Calu3 (cell line): ENCODE measurements at regions not wholly inside any gene's neighbourhood (a gene's known extent, or its start where the extent isn't known, plus 50 kb on each side); places are given as distances from the start of the nearest gene placed in this dataset.

Experiments
- BruUV-seq: library from RNA; stranded (reverse); fragments of 400-500 nt; replicated peaks from 2 replicates; lab custom pipeline; 2021; lab: Mats Ljungman, UMichigan
- CTCF ChIA-PET: fragments of 300-600 bp; sonication (Branson Sonifier 250); formaldehyde crosslinking; loops from one replicate; lab custom pipeline; 2022; ENCODE audit warnings: antibody characterized with exemption; lab: Charles Lee
- DNase-seq: peaks from one replicate; pipeline ENCODE4 v3.0.0; 2022
- H3K27ac Mint-ChIP-seq: one replicate; pipeline ENCODE4 v1.8.0; 2022; ENCODE audit warnings: mixed read lengths; ENCODE audit not compliant: unreplicated experiment
- H3K27me3 Mint-ChIP-seq: one replicate; pipeline ENCODE4 v1.8.0; 2022; ENCODE audit warnings: mixed read lengths; ENCODE audit not compliant: unreplicated experiment
- H3K36me3 Mint-ChIP-seq: one replicate; pipeline ENCODE4 v1.8.0; 2022; ENCODE audit warnings: mild to moderate bottlenecking, moderate library complexity, mixed read lengths; ENCODE audit not compliant: insufficient read depth, unreplicated experiment
- H3K4me1 Mint-ChIP-seq: one replicate; pipeline ENCODE4 v1.8.0; 2022; ENCODE audit warnings: mild to moderate bottlenecking, low read depth, mixed read lengths; ENCODE audit not compliant: unreplicated experiment
- H3K4me3 Mint-ChIP-seq: one replicate; pipeline ENCODE4 v1.8.0; 2022; ENCODE audit warnings: mild to moderate bottlenecking, low read depth, moderate library complexity, mixed read lengths; ENCODE audit not compliant: unreplicated experiment
- H3K9me3 Mint-ChIP-seq: one replicate; pipeline ENCODE4 v1.8.0; 2022; ENCODE audit warnings: low read depth, mixed read lengths; ENCODE audit not compliant: unreplicated experiment
- intact Hi-C: fragments of 100-400 bp; cut with micrococcal nuclease; formaldehyde crosslinking; loops from one replicate; pipeline ENCODE4 v1.10.0; 2022; ENCODE audit not compliant: unreplicated experiment
- TF ChIP-seq, protein P1 (sequence below): fragments of 200-600 bp; IDR thresholded peaks from one replicate; pipeline ENCODE4 v1.8.0; 2022; ENCODE audit warnings: antibody characterized with exemption; ENCODE audit not compliant: unreplicated experiment

DNA sequence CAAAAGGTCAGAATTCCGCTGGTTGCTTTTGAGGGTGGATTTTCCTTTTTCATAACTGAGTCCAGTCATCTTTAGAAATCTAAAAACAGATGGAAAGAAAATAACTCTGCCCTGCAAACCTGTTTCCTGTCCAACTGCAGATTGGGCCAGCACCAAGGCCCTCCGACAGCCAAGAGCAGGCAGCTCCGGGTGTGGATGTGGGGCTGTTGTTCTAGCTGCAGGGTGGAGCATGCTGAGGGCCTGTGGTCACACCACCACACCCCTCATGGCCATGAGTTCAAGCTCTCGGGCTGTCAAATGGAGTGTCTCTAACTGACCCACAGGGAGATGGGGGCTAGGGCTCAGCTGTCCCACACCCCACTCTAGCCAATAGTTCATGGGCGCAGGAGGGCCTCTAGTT lies 69.3 kb upstream of the BZW1 start:
- no TSS peak for BruUV-seq
- DNase-seq, result no peak
- Mint-ChIP-seq H3K9me3 (no peaks in the 10 kb centered on the region), H3K4me3 (no peak overlapping the region), H3K4me1 (peaks cover 17% of the 10 kb centered on the region), H3K27me3 (no peaks in the 10 kb centered on the region), H3K27ac (no peak overlapping the region), H3K36me3 (no peaks in the 10 kb centered on the region)
- TF ChIP-seq, protein P1, sequence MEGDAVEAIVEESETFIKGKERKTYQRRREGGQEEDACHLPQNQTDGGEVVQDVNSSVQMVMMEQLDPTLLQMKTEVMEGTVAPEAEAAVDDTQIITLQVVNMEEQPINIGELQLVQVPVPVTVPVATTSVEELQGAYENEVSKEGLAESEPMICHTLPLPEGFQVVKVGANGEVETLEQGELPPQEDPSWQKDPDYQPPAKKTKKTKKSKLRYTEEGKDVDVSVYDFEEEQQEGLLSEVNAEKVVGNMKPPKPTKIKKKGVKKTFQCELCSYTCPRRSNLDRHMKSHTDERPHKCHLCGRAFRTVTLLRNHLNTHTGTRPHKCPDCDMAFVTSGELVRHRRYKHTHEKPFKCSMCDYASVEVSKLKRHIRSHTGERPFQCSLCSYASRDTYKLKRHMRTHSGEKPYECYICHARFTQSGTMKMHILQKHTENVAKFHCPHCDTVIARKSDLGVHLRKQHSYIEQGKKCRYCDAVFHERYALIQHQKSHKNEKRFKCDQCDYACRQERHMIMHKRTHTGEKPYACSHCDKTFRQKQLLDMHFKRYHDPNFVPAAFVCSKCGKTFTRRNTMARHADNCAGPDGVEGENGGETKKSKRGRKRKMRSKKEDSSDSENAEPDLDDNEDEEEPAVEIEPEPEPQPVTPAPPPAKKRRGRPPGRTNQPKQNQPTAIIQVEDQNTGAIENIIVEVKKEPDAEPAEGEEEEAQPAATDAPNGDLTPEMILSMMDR, result no peak
- CTCF ChIA-PET, result interaction anchor here (0.7 kb wide), 1 partner anchor 831 kb away, joined by 3 read pairs; the partner anchor contains the start of gene C2orf69
- intact Hi-C loops, result no loop called here

GRCh38 chr2:200743042-200743676 lies 68.6 kb upstream of the BZW1 start:
- CTCF ChIA-PET, result interaction anchor here (0.7 kb wide), 1 partner anchor 832 kb away, joined by 3 read pairs; the partner anchor contains the start of gene C2orf69
- H3K27ac Mint-ChIP-seq, result no peak overlapping the region
- DNase-seq, result no peak
- H3K4me3 Mint-ChIP-seq, result no peak overlapping the region
- intact Hi-C loops, result no loop called here
- BruUV-seq, result no TSS peak
- H3K9me3 Mint-ChIP-seq, result no peaks in the 10 kb centered on the region
- no peaks in the 10 kb centered on the region for H3K27me3 Mint-ChIP-seq
- no peaks in the 10 kb centered on the region for H3K36me3 Mint-ChIP-seq
- TF ChIP-seq, protein P1, result no peak
- H3K4me1 Mint-ChIP-seq, result peaks cover 25% of the 10 kb centered on the region

DNA sequence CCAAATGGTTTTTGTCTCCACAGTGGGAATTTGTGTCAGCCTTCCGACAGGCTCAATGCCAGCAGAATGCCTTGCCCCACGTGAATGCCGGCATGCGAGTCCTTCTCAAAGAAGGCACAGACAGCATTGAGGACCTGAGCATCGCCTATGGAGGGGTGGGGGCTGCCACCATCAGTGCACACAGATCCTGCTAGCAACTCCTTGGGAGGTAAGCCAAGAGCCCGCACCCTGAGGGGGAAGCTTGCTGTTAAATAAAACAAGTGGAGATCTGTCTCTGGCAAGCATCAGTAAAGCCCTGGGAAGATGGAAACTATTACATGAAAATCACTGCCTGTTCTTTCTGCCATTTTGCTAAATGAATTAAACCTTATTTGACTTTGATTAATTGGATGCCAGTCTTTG lies 67.5 kb upstream of the BZW1 start:
- H3K27ac Mint-ChIP-seq, result no peak overlapping the region
- no peaks in the 10 kb centered on the region for H3K27me3 Mint-ChIP-seq
- H3K4me1 Mint-ChIP-seq, result peaks cover 35% of the 10 kb centered on the region
- H3K9me3 Mint-ChIP-seq, result no peaks in the 10 kb centered on the region
- intact Hi-C loops, result no loop called here
- H3K36me3 Mint-ChIP-seq, result no peaks in the 10 kb centered on the region
- no TSS peak for BruUV-seq
- TF ChIP-seq, protein P1, result no peak
- CTCF ChIA-PET, result interaction anchor here (2.0 kb wide), 1 partner anchor 21 kb away, joined by 5 read pairs; no protein-coding TSS in a partner anchor
- no peak for DNase-seq
- H3K4me3 Mint-ChIP-seq, result no peak overlapping the region

- DNase-seq, result no peak
- TF ChIP-seq, protein P1, result no peak
- CTCF ChIA-PET, result interaction anchor here (0.7 to 2.0 kb wide), 2 partner anchors 19 to 43 kb away, joined by 3 to 5 read pairs; no protein-coding TSS in a partner anchor
- Mint-ChIP-seq H3K4me1 (peaks cover 32% of the 10 kb centered on the region), H3K27ac (no peak overlapping the region), H3K27me3 (no peaks in the 10 kb centered on the region), H3K9me3 (no peaks in the 10 kb centered on the region), H3K36me3 (peaks cover 6% of the 10 kb centered on the region), H3K4me3 (no peak overlapping the region)
- intact Hi-C loops, result no loop called here
- BruUV-seq, result no TSS peak
Observed at GRCh38 chr2:200746301-200746700, 65.4 kb upstream of the BZW1 start.
